Left kidney (tissue), 1 donor: ENCODE measurements at regions not wholly inside any gene's neighbourhood (a gene's known extent, or its start where the extent isn't known, plus 50 kb on each side); places are given as distances from the start of the nearest gene placed in this dataset.
"Not testable (repeated sequence)": the region's sequence is repeated elsewhere in the genome, so short reads cannot be mapped to it uniquely, and the experiment has no call there.

Source experiments
- DNase-seq: peaks from one replicate; pipeline ENCODE4 v3.0.0-alpha.2; 2013

- DNase-seq: no peak
Observed at GRCh38 chr11:39144351-39145130, 2314.9 kb downstream of the LRRC4C start.

DNA sequence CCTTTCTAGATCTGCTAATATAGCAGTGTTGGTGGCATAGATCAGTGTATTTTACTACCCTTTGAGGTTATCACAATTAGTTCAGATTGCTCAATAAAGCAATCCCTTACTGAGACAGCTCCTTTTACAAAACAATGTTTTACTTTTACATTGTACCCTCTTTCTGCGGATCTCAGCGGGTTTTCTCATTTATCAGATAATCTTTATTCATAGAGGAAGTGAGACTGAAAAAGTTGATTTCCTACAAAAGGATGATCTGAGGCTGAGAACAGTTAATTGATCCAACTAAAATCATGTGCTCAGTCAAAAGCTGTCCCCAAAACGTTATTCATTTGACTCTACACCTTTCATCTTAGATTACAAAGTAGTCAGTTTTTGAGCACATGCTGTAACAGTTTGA, 2319.9 kb downstream of the LRRC4C start:
- no peak for DNase-seq

- no peak for DNase-seq
Observed at GRCh38 chr11:39120890-39121289, 2338.6 kb downstream of the LRRC4C start.

- no peak for DNase-seq
Observed at GRCh38 chr11:39113606-39114005, 2345.8 kb downstream of the LRRC4C start.

GRCh38 chr11:39102236-39102635, 2357.2 kb downstream of the LRRC4C start:
- DNase-seq: no peak

- no peak for DNase-seq
Observed at GRCh38 chr11:39078465-39078864, 2381.0 kb downstream of the LRRC4C start.

- no peak for DNase-seq
Observed at GRCh38 chr11:39037611-39038010, 2421.8 kb downstream of the LRRC4C start.

- no peak for DNase-seq
Observed at GRCh38 chr11:39036021-39036420, 2423.4 kb downstream of the LRRC4C start.

GRCh38 chr11:39021539-39021938, 2423.5 kb upstream of the RAG2 start:
- DNase-seq: no peak

DNA sequence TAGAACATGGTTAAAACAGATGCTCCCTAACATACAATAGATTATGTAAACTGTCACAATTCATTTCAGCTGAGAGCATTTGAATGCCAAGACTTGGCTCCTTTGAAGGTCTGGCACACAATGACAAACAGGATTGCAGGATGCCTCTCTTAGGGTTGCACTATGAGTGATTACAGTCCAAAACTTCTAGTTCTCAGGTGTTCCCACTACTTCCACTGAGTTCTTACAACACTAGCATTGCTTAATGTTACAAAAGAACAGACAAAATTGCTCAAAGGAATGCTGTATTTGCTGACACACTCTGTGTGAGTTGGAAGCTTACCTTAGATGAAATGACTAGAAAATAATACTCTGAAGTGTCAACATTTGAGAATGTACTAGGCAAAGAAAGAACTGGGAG, 2413.8 kb upstream of the RAG2 start:
- DNase-seq: no peak

GRCh38 chr11:38990841-38991240, 2392.8 kb upstream of the RAG2 start:
- no peak for DNase-seq

DNA sequence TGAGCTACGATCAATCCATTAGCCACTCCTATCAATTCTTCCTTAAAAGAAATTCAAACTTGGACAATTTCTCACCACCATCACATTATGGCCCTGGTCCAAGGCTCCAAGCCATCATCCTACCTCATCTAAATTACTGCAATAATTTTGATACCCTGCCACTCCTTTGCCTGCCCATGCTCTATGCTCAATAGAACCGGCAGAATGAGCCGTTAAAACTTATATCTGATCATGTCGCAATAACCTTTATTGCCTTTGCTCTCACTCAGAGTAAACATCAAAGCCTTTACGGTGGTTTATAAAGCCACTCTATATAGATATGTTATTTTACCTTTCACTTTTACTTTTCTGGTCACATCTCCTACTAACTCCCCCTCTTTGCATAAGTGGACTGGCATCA, 2392.1 kb upstream of the RAG2 start:
- DNase-seq: no peak

DNA sequence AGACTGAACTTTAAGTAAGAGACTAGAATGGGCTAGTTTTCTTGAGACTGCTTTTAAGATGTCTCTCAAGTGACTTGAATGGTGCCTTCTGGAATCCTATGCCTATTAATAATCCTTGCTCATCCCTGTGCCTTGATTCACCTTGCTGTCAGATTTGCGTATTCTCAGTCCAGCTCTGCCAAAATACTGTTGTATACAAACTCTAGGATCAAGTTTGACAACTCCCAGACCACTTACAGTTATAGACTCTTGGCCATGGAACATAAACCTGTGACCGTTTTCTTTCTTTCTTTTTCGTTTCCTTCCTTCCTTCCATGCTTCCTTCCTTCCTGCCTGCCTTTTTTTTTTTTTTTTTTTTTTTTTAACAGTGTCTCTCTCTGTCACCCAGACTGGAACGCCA, 2390.9 kb upstream of the RAG2 start:
- DNase-seq: no peak

- DNase-seq: no peak
Observed at GRCh38 chr11:38972220-38972619, 2374.2 kb upstream of the RAG2 start.

DNA sequence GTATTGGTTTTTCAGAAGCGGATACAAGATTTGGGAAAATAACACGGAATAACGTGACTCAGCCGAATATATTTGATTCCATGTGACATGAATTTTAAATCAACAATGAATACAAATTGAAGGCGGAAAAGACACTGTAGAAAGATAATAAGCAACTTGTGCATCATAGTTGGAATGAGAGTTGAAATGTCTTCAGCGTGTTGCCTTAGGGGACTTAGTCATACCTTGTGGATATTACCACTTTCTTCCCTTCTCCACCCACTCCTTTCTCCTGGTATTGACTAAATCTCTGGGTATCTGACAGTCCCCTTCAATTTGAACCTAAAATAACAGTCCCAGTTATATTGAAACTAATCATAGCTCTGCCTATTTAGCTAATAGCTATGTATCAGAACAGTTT, 2373.1 kb upstream of the RAG2 start:
- no peak for DNase-seq

DNA sequence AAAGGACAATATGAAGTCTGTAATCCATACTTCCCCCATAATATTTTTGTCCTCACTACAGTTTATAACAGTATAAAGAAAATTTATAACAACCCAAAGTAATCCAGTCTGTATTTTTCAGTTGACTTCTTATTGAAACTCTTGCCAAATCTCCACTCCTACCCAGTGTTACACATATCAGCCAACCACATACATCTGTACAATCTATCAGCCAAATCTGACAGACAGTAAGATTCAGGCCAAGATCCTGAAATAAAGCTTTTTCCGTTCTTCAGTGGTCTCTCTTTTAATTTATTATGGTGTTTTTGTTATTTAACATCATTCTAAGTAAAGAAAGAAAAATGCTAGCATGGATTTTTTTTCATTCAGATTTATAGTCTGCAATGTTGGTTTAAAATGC, 2370.9 kb upstream of the RAG2 start:
- DNase-seq: peak; percentile 2

- no peak for DNase-seq
Observed at GRCh38 chr11:38952698-38953097, 2354.7 kb upstream of the RAG2 start.

GRCh38 chr11:38950867-38951266, 2352.8 kb upstream of the RAG2 start:
- no peak for DNase-seq

DNA sequence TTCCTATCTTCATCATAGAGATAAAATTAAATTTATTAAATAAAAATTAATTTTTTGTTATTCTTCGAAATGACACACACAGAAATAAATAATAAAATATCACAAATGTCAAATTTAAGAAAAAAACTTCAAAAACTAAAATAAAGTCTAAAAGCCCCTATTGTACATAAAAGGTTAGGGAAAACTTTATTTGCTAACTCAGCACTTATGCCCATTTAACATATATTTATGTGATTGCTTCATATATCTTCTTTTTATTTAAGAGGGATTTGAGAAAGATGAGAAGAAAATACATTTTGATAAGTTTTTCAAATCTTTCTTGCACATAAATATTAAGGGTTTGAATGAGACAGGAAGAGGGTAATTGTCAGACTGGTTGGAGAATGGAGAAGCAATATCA, 2350.4 kb upstream of the RAG2 start:
- DNase-seq: no peak

DNA sequence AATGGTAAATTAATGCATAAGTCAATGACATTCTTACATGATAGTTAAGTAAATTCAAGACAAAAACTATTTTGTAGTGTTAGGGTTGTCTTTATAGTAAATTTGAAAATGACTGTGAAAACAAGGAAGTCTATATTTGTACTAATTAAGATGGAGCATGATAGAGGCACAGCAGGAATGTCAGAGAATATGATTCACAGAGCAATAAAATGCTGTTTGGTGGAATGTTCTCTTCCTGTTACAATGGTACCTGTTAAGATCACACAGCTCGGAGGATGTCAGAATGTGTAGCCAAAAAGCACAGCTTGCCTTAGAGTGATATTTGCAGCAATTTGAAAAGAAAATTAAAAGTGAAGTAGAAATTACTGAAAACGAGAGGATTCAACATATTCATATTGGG, 2339.7 kb upstream of the RAG2 start:
- DNase-seq: no peak

- no peak for DNase-seq
Observed at GRCh38 chr11:38935941-38936340, 2337.9 kb upstream of the RAG2 start.

GRCh38 chr11:38927993-38928392, 2330.0 kb upstream of the RAG2 start:
- no peak for DNase-seq

GRCh38 chr11:38924644-38925043, 2326.6 kb upstream of the RAG2 start:
- no peak for DNase-seq

- peak; percentile 12 for DNase-seq
Observed at GRCh38 chr11:38900211-38900610, 2302.2 kb upstream of the RAG2 start.

DNA sequence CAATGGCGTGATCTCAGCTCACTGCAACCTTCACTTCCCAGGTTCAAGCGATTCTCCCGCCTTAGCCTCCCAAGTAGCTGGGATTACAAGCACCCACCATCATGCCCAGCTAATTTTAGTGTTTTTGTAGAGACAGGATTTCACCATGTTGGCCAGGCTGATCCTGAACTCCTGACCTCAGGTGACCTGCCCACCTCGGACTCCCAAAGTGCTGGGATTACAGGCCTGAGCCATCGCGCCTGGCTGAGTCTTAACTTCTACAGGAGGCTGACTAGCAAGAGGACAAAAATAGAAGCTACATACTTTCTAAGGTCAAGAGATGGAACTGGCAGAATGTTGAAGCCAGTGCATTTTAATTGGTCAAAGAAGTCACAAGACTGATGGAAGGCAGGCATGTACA, 2296.2 kb upstream of the RAG2 start:
- not testable (repeated sequence) for DNase-seq
